ENCODE measurements at regions not wholly inside any gene's neighbourhood (a gene's known extent, or its start where the extent isn't known, plus 50 kb on each side); places are given as distances from the start of the nearest gene placed in this dataset.

DNA sequence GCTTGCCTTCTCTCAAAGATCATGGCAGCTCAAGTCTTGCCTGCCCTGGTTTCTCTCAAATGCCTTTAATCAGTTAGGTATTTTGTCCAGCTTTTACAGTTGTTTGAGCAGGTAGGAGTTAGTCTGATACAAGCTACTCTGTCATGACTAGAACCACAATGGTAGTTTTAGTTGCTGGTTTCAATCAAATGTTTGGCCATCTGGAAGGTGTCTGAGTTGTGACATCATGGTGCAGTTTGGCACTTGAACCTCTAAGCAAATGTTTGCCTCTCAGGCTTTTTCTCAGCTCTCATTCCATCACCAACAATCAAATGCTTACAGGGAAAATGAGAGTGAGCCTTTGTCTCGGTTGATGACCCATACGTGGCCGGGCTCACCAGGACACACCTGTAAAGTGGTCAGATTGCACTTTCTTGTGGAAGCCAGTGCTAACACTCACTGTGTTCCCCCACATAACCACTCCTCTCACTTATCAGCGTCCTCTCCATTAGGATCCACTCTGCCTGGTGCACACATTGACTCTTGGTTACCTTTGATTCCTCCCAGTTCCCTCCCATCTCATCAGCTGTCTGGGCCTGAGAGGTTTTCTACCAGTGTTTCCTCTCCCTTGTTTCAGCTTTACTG, 67.5 kb downstream of the CCDC185 start:
- Histone ChIP-seq H3K4me3 (replicated peaks in 1 of 3) (no peak overlapping the region), H3K27me3 (no peaks in the 10 kb centered on the region), H3K27ac (no peak overlapping the region), H3K9me3 (no peaks in the 10 kb centered on the region), H3K36me3 (no peaks in the 10 kb centered on the region), H3K4me1 (no peaks in the 10 kb centered on the region)
- 70 to 82% methylated on average over 4 of the region's 4 CpGs for WGBS, 2 donors
- TF ChIP-seq, protein P1, sequence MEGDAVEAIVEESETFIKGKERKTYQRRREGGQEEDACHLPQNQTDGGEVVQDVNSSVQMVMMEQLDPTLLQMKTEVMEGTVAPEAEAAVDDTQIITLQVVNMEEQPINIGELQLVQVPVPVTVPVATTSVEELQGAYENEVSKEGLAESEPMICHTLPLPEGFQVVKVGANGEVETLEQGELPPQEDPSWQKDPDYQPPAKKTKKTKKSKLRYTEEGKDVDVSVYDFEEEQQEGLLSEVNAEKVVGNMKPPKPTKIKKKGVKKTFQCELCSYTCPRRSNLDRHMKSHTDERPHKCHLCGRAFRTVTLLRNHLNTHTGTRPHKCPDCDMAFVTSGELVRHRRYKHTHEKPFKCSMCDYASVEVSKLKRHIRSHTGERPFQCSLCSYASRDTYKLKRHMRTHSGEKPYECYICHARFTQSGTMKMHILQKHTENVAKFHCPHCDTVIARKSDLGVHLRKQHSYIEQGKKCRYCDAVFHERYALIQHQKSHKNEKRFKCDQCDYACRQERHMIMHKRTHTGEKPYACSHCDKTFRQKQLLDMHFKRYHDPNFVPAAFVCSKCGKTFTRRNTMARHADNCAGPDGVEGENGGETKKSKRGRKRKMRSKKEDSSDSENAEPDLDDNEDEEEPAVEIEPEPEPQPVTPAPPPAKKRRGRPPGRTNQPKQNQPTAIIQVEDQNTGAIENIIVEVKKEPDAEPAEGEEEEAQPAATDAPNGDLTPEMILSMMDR (IDR thresholded peaks at IDR 0.05), result no peak
- TF ChIP-seq POLR2A (IDR thresholded peaks at IDR 0.05), result no peak
- intact Hi-C loops (cut with DNase I), result no loop called here
- DNase-seq, result no peak

DNA sequence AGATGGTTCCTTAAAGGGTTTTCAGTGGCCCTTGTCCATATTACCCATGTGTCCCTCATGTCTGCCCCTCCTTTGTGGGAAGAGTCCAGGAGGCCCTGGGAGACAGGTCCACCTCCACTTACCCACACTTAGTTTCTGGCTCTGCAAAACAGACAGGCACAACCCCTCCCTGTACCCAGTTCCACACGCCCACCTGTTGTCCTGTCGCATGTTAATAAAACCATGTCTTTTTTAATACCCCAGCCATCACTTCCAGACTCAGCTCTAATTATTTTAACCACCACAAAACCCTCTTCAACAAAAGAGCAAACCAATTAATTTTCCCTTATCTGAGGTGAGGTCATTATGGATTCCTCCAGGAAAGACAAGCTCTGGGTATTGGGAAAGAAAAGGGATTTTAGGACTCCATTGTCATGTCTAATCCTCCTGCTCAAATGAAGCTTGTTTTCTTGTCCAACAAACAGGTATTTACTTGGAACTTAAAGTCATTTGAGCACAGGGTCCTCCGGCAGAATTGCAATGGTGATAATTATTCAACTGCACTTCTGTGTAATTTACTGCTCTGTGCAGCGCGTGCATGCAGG, 68.9 kb downstream of the CCDC185 start:
- Histone ChIP-seq H3K27me3 (no peaks in the 10 kb centered on the region), H3K27ac (no peak overlapping the region), H3K4me3 (replicated peaks in 1 of 3) (no peak overlapping the region), H3K36me3 (no peaks in the 10 kb centered on the region), H3K9me3 (no peaks in the 10 kb centered on the region), H3K4me1 (no peaks in the 10 kb centered on the region)
- no peak for DNase-seq
- 91 to 96% methylated on average over 5 of the region's 5 CpGs for WGBS, 2 donors
- TF ChIP-seq, protein P1 (IDR thresholded peaks at IDR 0.05), result no peak
- TF ChIP-seq POLR2A (IDR thresholded peaks at IDR 0.05), result no peak
- intact Hi-C loops (cut with DNase I), result no loop called here

- Histone ChIP-seq H3K9me3 (no peaks in the 10 kb centered on the region), H3K4me3 (replicated peaks in 1 of 3) (no peak overlapping the region), H3K36me3 (no peaks in the 10 kb centered on the region), H3K4me1 (no peaks in the 10 kb centered on the region), H3K27me3 (no peaks in the 10 kb centered on the region), H3K27ac (no peak overlapping the region)
- TF ChIP-seq, protein P1 (IDR thresholded peaks at IDR 0.05), result no peak
- no peak for TF ChIP-seq POLR2A (IDR thresholded peaks at IDR 0.05)
- intact Hi-C loops (cut with DNase I), result no loop called here
- DNase-seq, result no peak
- WGBS, 2 donors, result 64 to 84% methylated on average over 3 of the region's 3 CpGs
These were observed 69.7 kb downstream of the CCDC185 start for GRCh38 chr1:223462866-223463404.

GRCh38 chr1:223466151-223466550, 72.9 kb downstream of the CCDC185 start:
- H3K4me3 ChIP-seq (replicated peaks in 1 of 3), result no peak overlapping the region
- H3K27me3 ChIP-seq, result no peaks in the 10 kb centered on the region
- TF ChIP-seq, protein P1 (IDR thresholded peaks at IDR 0.05), result no peak
- no peak for TF ChIP-seq POLR2A (IDR thresholded peaks at IDR 0.05)
- DNase-seq, result no peak
- no peak overlapping the region for H3K27ac ChIP-seq
- intact Hi-C loops (cut with DNase I), result no loop called here
- H3K9me3 ChIP-seq, result no peaks in the 10 kb centered on the region
- H3K4me1 ChIP-seq, result no peaks in the 10 kb centered on the region
- 68 to 71% methylated on average over 1 of the region's 1 CpG for WGBS, 2 donors
- H3K36me3 ChIP-seq, result no peaks in the 10 kb centered on the region

GRCh38 chr1:223471566-223471965, 78.4 kb downstream of the CCDC185 start:
- Histone ChIP-seq H3K27me3 (no peaks in the 10 kb centered on the region), H3K4me3 (replicated peaks in 1 of 3) (no peak overlapping the region), H3K4me1 (no peaks in the 10 kb centered on the region), H3K36me3 (no peaks in the 10 kb centered on the region), H3K27ac (no peak overlapping the region), H3K9me3 (no peaks in the 10 kb centered on the region)
- 75% methylated on average over 1 of the region's 1 CpG; no CpG with 5 or more reads in 1 of the 2 donors for WGBS, 2 donors
- no peak for DNase-seq
- TF ChIP-seq, protein P1 (IDR thresholded peaks at IDR 0.05), result no peak
- no peak for TF ChIP-seq POLR2A (IDR thresholded peaks at IDR 0.05)
- intact Hi-C loops (cut with DNase I), result no loop called here

All from thyroid gland (tissue), 4 donors.